K562 (cell line): ENCODE measurements at regions not wholly inside any gene's neighbourhood (a gene's known extent, or its start where the extent isn't known, plus 50 kb on each side); places are given as distances from the start of the nearest gene placed in this dataset.

Source experiments
- ATAC-seq: fragments of 200-7000 bp; cut with Tn5 transposase; 3 replicates; pipeline ENCODE4 v1.9.1; 2020; ENCODE audit warnings: moderate library complexity
- BruUV-seq: library from RNA; stranded (reverse); fragments of 400-500 nt; replicated peaks from 2 replicates; lab custom pipeline; 2021; lab: Mats Ljungman, UMichigan
- CTCF ChIA-PET: fragments of 300-600 bp; formaldehyde crosslinking; extraction: SDS; loops from one replicate; lab custom pipeline; 2021; ENCODE audit warnings: low intra/inter-chr PET ratio; lab: Yijun Ruan, JAX
- POLR2A ChIA-PET: fragments of 300-600, 350-650 bp; sonication (Branson Sonifier 250); formaldehyde crosslinking; extraction: SDS; loops from one replicate; lab custom pipeline; 2021; ENCODE audit warnings: antibody characterized with exemption, inconsistent platforms; lab: Yijun Ruan, JAX
- DNase-seq, 4 experiments: peaks; one replicate each; pipeline versions ENCODE4 v3.0.0 to v3.0.0-alpha.2; 2011 to 2018; ENCODE audit warnings: low spot score in 3 of 4, mixed read lengths in 3 of 4; ENCODE audit errors: extremely low read depth in 1 of 4
- FAIRE-seq: peaks from 2 replicates; lab custom pipeline; 2011; peaks lifted over from hg19 to GRCh38; lab: Jason Lieb, UNC
- H2AFZ ChIP-seq: 2 replicates; pipeline ENCODE4 v1.6.0; 2011; ENCODE audit warnings: low read depth, low read length, control low read depth, inconsistent platforms
- H3K27ac ChIP-seq: fragments of 200-600 bp; 3 replicates; pipeline ENCODE4 v1.8.0; 2011; ENCODE audit warnings: low read depth, mild to moderate bottlenecking, control low read depth, inconsistent platforms, low read length, moderate library complexity, mixed read lengths; ENCODE audit errors: extremely low read depth
- H3K27me3 ChIP-seq, 2 experiments: fragments of 300-600 bp in 1 of 2; 2 replicates in 1 of 2; 3 replicates in 1 of 2; pipeline versions ENCODE4 v1.6.0 to v1.8.0; 2011; ENCODE audit warnings: inconsistent platforms in 2 of 2, low read length in 2 of 2, mild to moderate bottlenecking in 1 of 2, mixed read lengths in 1 of 2, moderate library complexity in 1 of 2; ENCODE audit not compliant: control insufficient read depth in 2 of 2, insufficient read depth in 2 of 2
- H3K36me3 ChIP-seq: fragments of 300-600 bp; 3 replicates; pipeline ENCODE4 v1.8.0; 2011; ENCODE audit warnings: mild to moderate bottlenecking, low read length, inconsistent platforms; ENCODE audit not compliant: control insufficient read depth, insufficient read depth
- H3K4me1 ChIP-seq, 2 experiments: fragments of 200-600 bp in 1 of 2; replicated peaks in 1 of 2; 2 replicates in 1 of 2; 3 replicates in 1 of 2; pipeline versions ENCODE4 v1.5.1 to v1.8.0; 2011; ENCODE audit warnings: inconsistent platforms in 2 of 2, low read length in 2 of 2, mild to moderate bottlenecking in 1 of 2, mixed read lengths in 1 of 2, moderate library complexity in 1 of 2; ENCODE audit not compliant: control insufficient read depth in 2 of 2, insufficient read depth in 2 of 2
- H3K4me2 ChIP-seq: 2 replicates; pipeline ENCODE4 v1.6.1; 2011; ENCODE audit warnings: low read length, control low read depth, inconsistent platforms, mixed read lengths; ENCODE audit not compliant: insufficient read depth
- H3K4me3 ChIP-seq: fragments of 200-600 bp; sonication (generic), shearing (Covaris generic); 2 replicates; pipeline ENCODE4 v1.5.1; 2016; ENCODE audit warnings: control low read depth, inconsistent platforms
- H3K79me2 ChIP-seq: fragments of 200-600 bp; 3 replicates; pipeline ENCODE4 v1.8.0; 2011; ENCODE audit warnings: low read length, inconsistent platforms; ENCODE audit not compliant: control insufficient read depth, insufficient read depth
- H3K9ac ChIP-seq, 2 experiments: 2 replicates each; pipeline versions ENCODE4 v1.6.0 to v1.6.1; 2011; ENCODE audit warnings: low read depth in 2 of 2, low read length in 2 of 2, control low read depth in 1 of 2, inconsistent platforms in 1 of 2, mild to moderate bottlenecking in 1 of 2, mixed read lengths in 1 of 2; ENCODE audit not compliant: insufficient read depth in 1 of 2
- H3K9me1 ChIP-seq: one replicate; pipeline ENCODE4 v1.6.0; 2011; ENCODE audit warnings: inconsistent platforms, mild to moderate bottlenecking, low read length, moderate library complexity; ENCODE audit not compliant: control insufficient read depth, insufficient read depth
- H3K9me3 ChIP-seq: replicated peaks from 2 replicates; pipeline ENCODE4 v1.5.1; 2011; ENCODE audit warnings: low read depth, low read length, inconsistent platforms; ENCODE audit not compliant: control insufficient read depth, insufficient read depth
- H4K20me1 ChIP-seq: replicated peaks from 2 replicates; pipeline ENCODE4 v1.6.1; 2011; ENCODE audit warnings: low read length, inconsistent platforms, mixed read lengths; ENCODE audit not compliant: control insufficient read depth, insufficient read depth
- CBFA2T2 ChIP-seq: fragments of 450-650 bp; conservative IDR thresholded peaks from 2 replicates; pipeline ENCODE4 v1.6.1; 2017; ENCODE audit warnings: mild to moderate bottlenecking
- ESRRB ChIP-seq: fragments of 250-450 bp; sonication (Bioruptor Pico); IDR thresholded peaks from 2 replicates; pipeline ENCODE4 v1.5.0; 2020; ENCODE audit warnings: mild to moderate bottlenecking, moderate library complexity, borderline replicate concordance
- HCFC1 ChIP-seq: IDR thresholded peaks from 2 replicates; pipeline ENCODE4 v1.6.1; 2012; ENCODE audit warnings: low read depth, low read length, improper control_type of control experiment
- HNRNPK ChIP-seq: fragments of 200-400 bp; formaldehyde crosslinking; IDR thresholded peaks from one replicate; pipeline ENCODE4 v1.6.1; 2018; ENCODE audit warnings: mild to moderate bottlenecking, low read depth, low read length; ENCODE audit not compliant: poor library complexity, severe bottlenecking
- LEF1 ChIP-seq: fragments of 450-650 bp; IDR thresholded peaks from 2 replicates; pipeline ENCODE4 v1.6.1; 2016; ENCODE audit warnings: mild to moderate bottlenecking
- MTA3 ChIP-seq: fragments of 450-650 bp; formaldehyde crosslinking; IDR thresholded peaks from 2 replicates; pipeline ENCODE4 v1.6.1; 2017; ENCODE audit warnings: mild to moderate bottlenecking, borderline replicate concordance
- PHF20 ChIP-seq: fragments of 450-650 bp; IDR thresholded peaks from 2 replicates; pipeline ENCODE4 v1.6.1; 2018; ENCODE audit not compliant: partially characterized antibody
- RBFOX2 ChIP-seq: fragments of 200-400 bp; formaldehyde crosslinking; IDR thresholded peaks from 2 replicates; pipeline ENCODE4 v1.6.1; 2017; ENCODE audit warnings: low read depth, mild to moderate bottlenecking, low read length, moderate library complexity
- SIN3A ChIP-seq, 2 experiments: fragments of 150-350 bp in 1 of 2; IDR thresholded peaks; 2 replicates each; pipeline ENCODE4 v1.6.1; 2011 to 2016; ENCODE audit warnings: borderline replicate concordance in 2 of 2, low read depth in 2 of 2, low read length in 2 of 2, mild to moderate bottlenecking in 2 of 2, moderate library complexity in 2 of 2; ENCODE audit not compliant: control insufficient read depth in 1 of 2
- TGIF2 ChIP-seq: sonication (generic); formaldehyde crosslinking; IDR thresholded peaks from 2 replicates; pipeline ENCODE4 v1.8.1; 2022; ENCODE audit warnings: mild to moderate bottlenecking, missing genetic modification reagents, moderate library complexity
- ZNF217 ChIP-seq: sonication (generic); formaldehyde crosslinking; IDR thresholded peaks from 2 replicates; pipeline ENCODE4 v1.8.0; 2022; ENCODE audit warnings: mild to moderate bottlenecking, missing genetic modification reagents
- ZNF717 ChIP-seq: fragments of 250-450 bp; sonication (Bioruptor Pico); IDR thresholded peaks from 2 replicates; pipeline ENCODE4 v1.5.0; 2021
- WGBS: fragments of 100-300 bp; shearing (Covaris generic); methylation state at CpG from one replicate; pipeline ENCODE4 v1.1.6; 2016; ENCODE audit warnings: low coverage, mixed read lengths; ENCODE audit not compliant: insufficient coverage; ENCODE audit errors: missing lambda C conversion rate; 5-methylcytosine and 5-hydroxymethylcytosine counted together
- in situ Hi-C: fragments of 300-500 bp; cut with MboI; formaldehyde crosslinking; loops from 4 replicates; pipeline ENCODE4 v1.15.0; 2018; ENCODE audit warnings: inconsistent platforms, mixed read lengths
- intact Hi-C: fragments of 100-400 bp; cut with micrococcal nuclease; formaldehyde crosslinking; loops from 2 replicates; pipeline ENCODE4 v1.14.2; 2022
- TF ChIP-seq, protein P1 (sequence below): sonication (generic); formaldehyde crosslinking; IDR thresholded peaks from 2 replicates; pipeline ENCODE4 v1.8.0; 2022; ENCODE audit warnings: mild to moderate bottlenecking, missing genetic modification reagents
- TF ChIP-seq, protein P2 (sequence below): fragments of 450-650 bp; IDR thresholded peaks from 2 replicates; pipeline ENCODE4 v1.6.1; 2016; ENCODE audit warnings: borderline replicate concordance
- TF ChIP-seq, protein P3 (sequence below): sonication (generic); formaldehyde crosslinking; IDR thresholded peaks from 2 replicates; pipeline ENCODE4 v1.8.1; 2023; ENCODE audit warnings: mild to moderate bottlenecking, missing genetic modification reagents, moderate library complexity

DNA sequence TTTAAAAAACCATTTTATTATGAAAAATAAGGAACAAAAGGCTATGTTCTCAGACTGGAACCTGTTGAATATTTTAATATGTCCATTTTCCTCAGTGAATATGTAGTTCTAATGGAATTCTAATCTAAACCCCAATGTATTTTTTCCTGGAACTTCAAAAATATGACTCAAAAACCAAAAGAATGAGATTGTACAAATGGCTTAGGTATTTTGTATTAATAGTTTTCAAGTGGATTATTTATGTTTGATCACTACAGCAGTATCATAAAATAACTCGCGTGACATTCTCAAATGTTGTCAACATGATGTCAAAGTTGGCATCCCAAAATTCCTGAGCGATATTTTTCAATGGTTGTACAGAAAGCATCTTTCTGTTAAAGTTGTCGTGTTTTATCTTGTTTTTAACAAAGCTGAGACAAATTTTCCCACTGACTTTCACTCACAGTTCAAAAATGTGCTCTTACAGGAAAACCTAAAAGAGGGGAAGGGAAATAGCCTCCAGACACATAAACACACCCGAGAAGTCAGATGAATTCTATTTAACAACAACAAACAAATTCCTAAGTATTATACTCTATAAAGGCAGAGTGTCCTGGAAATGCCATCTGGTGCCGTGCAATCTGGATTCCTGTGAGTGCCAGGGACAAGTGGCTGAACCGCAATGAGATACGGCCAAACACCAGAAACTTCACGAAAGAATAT lies 68.1 kb upstream of the TAS2R1 start:
- no peaks in the 10 kb centered on the region for H4K20me1 ChIP-seq
- H3K79me2 ChIP-seq: no peaks in the 10 kb centered on the region
- in situ Hi-C loops: no loop called here
- H3K9me3 ChIP-seq: no peaks in the 10 kb centered on the region
- H3K4me1 ChIP-seq: no peaks in the 10 kb centered on the region
- ATAC-seq: no peak
- 0% methylated on average over 9 of the region's 9 CpGs for WGBS
- H3K4me2 ChIP-seq: no peak overlapping the region
- H3K9ac ChIP-seq: no peak overlapping the region
- no peaks in the 10 kb centered on the region for H3K36me3 ChIP-seq
- BruUV-seq: no TSS peak
- TF ChIP-seq, protein P1, sequence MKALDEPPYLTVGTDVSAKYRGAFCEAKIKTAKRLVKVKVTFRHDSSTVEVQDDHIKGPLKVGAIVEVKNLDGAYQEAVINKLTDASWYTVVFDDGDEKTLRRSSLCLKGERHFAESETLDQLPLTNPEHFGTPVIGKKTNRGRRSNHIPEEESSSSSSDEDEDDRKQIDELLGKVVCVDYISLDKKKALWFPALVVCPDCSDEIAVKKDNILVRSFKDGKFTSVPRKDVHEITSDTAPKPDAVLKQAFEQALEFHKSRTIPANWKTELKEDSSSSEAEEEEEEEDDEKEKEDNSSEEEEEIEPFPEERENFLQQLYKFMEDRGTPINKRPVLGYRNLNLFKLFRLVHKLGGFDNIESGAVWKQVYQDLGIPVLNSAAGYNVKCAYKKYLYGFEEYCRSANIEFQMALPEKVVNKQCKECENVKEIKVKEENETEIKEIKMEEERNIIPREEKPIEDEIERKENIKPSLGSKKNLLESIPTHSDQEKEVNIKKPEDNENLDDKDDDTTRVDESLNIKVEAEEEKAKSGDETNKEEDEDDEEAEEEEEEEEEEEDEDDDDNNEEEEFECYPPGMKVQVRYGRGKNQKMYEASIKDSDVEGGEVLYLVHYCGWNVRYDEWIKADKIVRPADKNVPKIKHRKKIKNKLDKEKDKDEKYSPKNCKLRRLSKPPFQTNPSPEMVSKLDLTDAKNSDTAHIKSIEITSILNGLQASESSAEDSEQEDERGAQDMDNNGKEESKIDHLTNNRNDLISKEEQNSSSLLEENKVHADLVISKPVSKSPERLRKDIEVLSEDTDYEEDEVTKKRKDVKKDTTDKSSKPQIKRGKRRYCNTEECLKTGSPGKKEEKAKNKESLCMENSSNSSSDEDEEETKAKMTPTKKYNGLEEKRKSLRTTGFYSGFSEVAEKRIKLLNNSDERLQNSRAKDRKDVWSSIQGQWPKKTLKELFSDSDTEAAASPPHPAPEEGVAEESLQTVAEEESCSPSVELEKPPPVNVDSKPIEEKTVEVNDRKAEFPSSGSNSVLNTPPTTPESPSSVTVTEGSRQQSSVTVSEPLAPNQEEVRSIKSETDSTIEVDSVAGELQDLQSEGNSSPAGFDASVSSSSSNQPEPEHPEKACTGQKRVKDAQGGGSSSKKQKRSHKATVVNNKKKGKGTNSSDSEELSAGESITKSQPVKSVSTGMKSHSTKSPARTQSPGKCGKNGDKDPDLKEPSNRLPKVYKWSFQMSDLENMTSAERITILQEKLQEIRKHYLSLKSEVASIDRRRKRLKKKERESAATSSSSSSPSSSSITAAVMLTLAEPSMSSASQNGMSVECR: no peak
- no peak for TF ChIP-seq HCFC1
- no peak for TF ChIP-seq CBFA2T2
- TF ChIP-seq LEF1: no peak
- TF ChIP-seq PHF20: no peak
- TF ChIP-seq RBFOX2: no peak
- TF ChIP-seq TGIF2 (CRISPR knock-in tag): no peak
- no peak for TF ChIP-seq ESRRB (CRISPR knock-in tag)
- no peak for TF ChIP-seq HNRNPK
- no peak for TF ChIP-seq SIN3A (IDR thresholded peaks at IDR 0.05; ENCODE audit: borderline replicate concordance in 2 of 2, control insufficient read depth in 1 of 2, low read depth in 2 of 2, low read length in 2 of 2)
- TF ChIP-seq, protein P2, sequence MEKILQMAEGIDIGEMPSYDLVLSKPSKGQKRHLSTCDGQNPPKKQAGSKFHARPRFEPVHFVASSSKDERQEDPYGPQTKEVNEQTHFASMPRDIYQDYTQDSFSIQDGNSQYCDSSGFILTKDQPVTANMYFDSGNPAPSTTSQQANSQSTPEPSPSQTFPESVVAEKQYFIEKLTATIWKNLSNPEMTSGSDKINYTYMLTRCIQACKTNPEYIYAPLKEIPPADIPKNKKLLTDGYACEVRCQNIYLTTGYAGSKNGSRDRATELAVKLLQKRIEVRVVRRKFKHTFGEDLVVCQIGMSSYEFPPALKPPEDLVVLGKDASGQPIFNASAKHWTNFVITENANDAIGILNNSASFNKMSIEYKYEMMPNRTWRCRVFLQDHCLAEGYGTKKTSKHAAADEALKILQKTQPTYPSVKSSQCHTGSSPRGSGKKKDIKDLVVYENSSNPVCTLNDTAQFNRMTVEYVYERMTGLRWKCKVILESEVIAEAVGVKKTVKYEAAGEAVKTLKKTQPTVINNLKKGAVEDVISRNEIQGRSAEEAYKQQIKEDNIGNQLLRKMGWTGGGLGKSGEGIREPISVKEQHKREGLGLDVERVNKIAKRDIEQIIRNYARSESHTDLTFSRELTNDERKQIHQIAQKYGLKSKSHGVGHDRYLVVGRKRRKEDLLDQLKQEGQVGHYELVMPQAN: no peak
- TF ChIP-seq, protein P3, sequence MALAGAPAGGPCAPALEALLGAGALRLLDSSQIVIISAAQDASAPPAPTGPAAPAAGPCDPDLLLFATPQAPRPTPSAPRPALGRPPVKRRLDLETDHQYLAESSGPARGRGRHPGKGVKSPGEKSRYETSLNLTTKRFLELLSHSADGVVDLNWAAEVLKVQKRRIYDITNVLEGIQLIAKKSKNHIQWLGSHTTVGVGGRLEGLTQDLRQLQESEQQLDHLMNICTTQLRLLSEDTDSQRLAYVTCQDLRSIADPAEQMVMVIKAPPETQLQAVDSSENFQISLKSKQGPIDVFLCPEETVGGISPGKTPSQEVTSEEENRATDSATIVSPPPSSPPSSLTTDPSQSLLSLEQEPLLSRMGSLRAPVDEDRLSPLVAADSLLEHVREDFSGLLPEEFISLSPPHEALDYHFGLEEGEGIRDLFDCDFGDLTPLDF: no peak
- no peak for TF ChIP-seq MTA3
- no peak for TF ChIP-seq ZNF717 (CRISPR knock-in tag)
- TF ChIP-seq ZNF217: no peak
- DNase-seq: no peak
- peak; percentile 37 for FAIRE-seq
- no peak overlapping the region for H2AFZ ChIP-seq
- POLR2A ChIA-PET: no interaction called here
- H3K4me3 ChIP-seq: no peak overlapping the region
- intact Hi-C loops: no loop called here
- no peak overlapping the region for H3K27ac ChIP-seq
- no peaks in the 10 kb centered on the region for H3K9me1 ChIP-seq
- CTCF ChIA-PET: no interaction called here
- no peaks in the 10 kb centered on the region for H3K27me3 ChIP-seq
